ENCODE measurements at regions not wholly inside any gene's neighbourhood (a gene's known extent, or its start where the extent isn't known, plus 50 kb on each side); places are given as distances from the start of the nearest gene placed in this dataset.
"Not testable (repeated sequence)": the region's sequence is repeated elsewhere in the genome, so short reads cannot be mapped to it uniquely, and the experiment has no call there.

DNA sequence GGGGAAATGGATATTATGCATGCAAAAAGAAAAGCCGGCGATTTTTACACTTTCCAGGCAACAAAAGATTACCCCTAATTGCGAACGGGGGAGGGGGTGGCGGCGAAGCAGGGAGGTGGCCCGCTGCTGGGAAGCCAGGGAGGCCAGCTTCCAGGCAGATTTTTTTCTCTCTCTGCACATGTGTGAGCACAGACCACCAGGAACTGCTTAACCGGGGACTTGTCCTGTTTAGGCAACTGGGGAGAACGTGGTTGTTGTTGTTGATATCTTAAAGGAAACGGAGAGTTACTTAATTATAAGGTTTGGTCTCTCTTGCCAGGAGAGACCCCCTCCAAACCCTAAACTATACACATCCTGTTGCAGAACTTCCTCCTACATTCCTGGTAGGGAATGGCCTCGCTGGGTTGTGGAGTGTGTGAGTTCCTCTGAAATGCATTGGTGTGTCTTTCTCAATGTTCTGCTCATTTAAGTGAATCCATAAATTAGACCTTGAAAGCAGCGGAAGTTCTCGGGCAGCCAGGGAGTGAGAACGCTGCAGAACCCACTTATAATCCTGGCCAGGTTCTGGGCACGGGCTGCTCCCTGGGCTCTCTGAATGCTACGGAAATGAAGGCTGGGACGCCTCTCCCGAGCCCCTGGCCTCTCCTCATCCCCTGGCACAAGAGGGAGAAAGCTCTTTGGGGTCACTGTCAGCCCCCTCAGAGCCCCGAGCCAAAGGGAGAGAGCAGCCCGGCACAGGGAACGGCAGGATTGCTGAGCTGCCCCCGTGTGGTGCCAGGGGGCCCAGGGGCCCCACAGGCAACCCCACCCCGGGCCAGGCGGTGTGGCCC lies 250.0 kb downstream of the FOXD2 start:
- DNase-seq (ENCODE audit: low read depth, low spot score), result no peak
- H3K4me3 ChIP-seq (ENCODE audit: low read length), result no peak overlapping the region

GRCh38 chr1:47688461-47689296 lies 250.8 kb downstream of the FOXD2 start:
- DNase-seq (ENCODE audit: low read depth, low spot score), result no peak
- H3K4me3 ChIP-seq (ENCODE audit: low read length), result no peak overlapping the region

- no peak overlapping the region for H3K4me3 ChIP-seq (ENCODE audit: low read length)
- DNase-seq (ENCODE audit: low read depth, low spot score), result no peak
Measured at GRCh38 chr1:47689894-47690293, 252.1 kb downstream of the FOXD2 start.

DNA sequence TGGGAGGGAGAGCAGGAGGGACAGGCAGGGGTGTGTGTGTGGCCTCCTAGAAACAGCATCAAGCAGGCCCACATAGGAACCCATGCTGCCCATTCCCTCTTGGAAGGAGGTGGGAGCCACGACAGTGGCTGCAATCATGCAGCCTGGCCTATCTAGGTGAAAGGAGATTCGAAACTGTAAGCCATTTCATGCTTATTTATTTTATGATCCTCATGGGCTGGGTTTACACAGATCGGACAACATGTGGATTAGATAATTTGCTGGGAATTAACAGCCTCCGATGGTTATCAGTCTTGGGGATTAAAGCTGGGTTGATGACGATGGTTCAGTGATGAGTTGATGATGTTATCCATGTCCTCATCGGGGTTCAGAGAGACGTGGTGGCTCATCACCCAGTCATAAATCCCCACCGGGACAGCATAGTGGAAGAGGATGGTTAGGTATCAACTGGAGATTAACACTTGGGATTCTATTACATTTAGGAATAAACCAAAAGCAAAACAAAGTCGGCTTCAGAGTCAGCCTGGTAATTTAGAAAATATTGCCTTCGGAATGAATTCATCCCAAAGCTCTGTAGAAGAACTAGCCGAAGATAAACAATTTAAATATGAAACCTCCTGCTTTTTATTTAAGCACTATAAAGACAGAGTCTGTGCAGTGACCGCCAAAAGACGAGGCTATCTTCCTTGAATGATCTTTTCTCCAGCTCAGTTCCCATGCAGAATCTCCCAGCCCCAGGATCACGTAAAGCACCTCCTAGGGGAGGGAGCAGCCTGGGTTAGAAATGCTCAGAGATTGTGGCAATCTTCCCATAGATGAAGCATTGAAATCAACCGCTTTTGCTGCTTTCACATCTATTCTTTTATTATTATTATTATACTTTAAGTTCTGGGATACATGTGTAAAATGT lies 252.8 kb downstream of the FOXD2 start:
- no peak overlapping the region for H3K4me3 ChIP-seq (ENCODE audit: low read length)

GRCh38 chr1:47691293-47691692 lies 253.4 kb downstream of the FOXD2 start:
- H3K4me3 ChIP-seq (ENCODE audit: low read length); DNase-seq (ENCODE audit: low read depth, low spot score): not testable (repeated sequence)

More for the DNA sequence above, 252.8 kb downstream of the FOXD2 start:
- no peak for DNase-seq (ENCODE audit: low read depth, low spot score)

GRCh38 chr1:47692196-47692595 lies 254.4 kb downstream of the FOXD2 start:
- DNase-seq (ENCODE audit: low read depth, low spot score), result no peak
- H3K4me3 ChIP-seq (ENCODE audit: low read length), result no peak overlapping the region

- DNase-seq (ENCODE audit: low read depth, low spot score), result no peak
- no peak overlapping the region for H3K4me3 ChIP-seq (ENCODE audit: low read length)
Measured at GRCh38 chr1:47693115-47693514, 255.3 kb downstream of the FOXD2 start.

DNA sequence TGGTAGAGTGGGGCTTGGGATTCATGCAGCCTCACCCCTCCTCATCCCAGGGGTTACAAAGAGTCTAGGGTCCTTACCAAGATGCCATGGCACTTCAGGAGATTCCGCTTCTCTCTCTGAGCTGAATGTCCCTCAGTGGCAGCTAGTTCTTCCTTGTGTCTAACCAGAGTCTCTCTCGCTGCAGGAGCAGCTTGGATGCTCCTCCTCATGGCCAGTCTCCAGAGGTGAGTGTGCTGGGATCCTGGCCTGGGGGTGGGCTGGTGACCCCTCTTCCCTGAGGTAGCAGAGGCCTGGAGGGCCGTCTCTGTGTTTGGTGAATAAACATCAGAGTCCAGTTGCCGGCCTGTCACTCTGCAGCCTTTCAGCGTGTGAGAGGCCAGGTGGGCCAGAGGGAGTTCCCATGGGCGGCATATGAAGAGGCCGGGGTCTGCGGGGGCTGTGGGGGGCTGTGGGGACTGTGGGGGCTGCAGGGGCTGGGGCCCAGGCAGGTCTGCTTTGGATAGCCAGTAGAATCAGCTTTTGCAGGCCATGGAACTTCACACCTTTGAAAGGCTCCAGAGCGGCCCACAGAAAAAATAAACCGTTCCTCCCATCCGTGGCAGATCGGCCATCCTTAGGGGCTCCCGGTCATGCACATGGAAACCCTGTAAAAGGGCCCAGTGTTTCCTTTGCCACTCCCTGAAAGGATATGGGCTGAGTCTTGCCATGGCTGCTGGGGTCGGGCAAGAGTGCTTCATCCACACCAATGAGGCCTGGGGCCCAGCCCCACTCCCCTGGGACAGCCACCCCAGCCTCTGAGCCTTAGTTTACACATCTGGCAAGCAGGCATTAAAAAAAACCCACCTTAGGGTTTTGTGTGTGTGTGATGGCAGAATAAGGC lies 256.4 kb downstream of the FOXD2 start:
- DNase-seq (ENCODE audit: low read depth, low spot score), result no peak
- H3K4me3 ChIP-seq (ENCODE audit: low read length), result no peak overlapping the region

GRCh38 chr1:47696404-47696736 lies 258.5 kb downstream of the FOXD2 start:
- no peak overlapping the region for H3K4me3 ChIP-seq (ENCODE audit: low read length)
- no peak for DNase-seq (ENCODE audit: low read depth, low spot score)

- no peak for DNase-seq (ENCODE audit: low read depth, low spot score)
- no peak overlapping the region for H3K4me3 ChIP-seq (ENCODE audit: low read length)
Measured at GRCh38 chr1:47696737-47697441, 259.0 kb downstream of the FOXD2 start.

GRCh38 chr1:47697616-47698335 lies 259.9 kb downstream of the FOXD2 start:
- no peak for DNase-seq (ENCODE audit: low read depth, low spot score)
- no peak overlapping the region for H3K4me3 ChIP-seq (ENCODE audit: low read length)

- no peak overlapping the region for H3K4me3 ChIP-seq (ENCODE audit: low read length)
- no peak for DNase-seq (ENCODE audit: low read depth, low spot score)
Measured at GRCh38 chr1:47699492-47700235, 261.8 kb downstream of the FOXD2 start.

DNA sequence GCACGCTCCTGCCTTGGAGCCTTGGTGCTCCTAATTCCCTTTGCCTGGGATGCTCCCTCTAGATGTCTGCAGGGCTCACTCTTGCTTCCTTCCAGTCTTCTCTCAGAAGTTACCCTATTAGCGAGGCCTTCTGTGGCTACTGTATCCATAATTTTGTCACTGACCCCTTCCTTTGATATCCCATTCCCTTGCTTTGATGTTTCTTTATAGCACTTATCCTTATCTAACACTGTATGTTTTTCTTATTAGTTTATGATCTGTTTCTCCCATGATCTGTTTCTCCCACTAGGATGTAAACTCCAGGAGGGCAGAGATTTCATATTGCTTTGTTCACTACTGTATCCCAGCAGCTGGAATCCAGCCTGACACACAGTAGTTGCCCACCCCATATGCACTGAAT lies 263.4 kb downstream of the FOXD2 start:
- no peak overlapping the region for H3K4me3 ChIP-seq (ENCODE audit: low read length)
- DNase-seq (ENCODE audit: low read depth, low spot score), result no peak

GRCh38 chr1:47701741-47702515 lies 264.1 kb downstream of the FOXD2 start:
- no peak for DNase-seq (ENCODE audit: low read depth, low spot score)
- no peak overlapping the region for H3K4me3 ChIP-seq (ENCODE audit: low read length)

GRCh38 chr1:47703156-47703825 lies 265.4 kb downstream of the FOXD2 start:
- DNase-seq (ENCODE audit: low read depth, low spot score), result no peak
- H3K4me3 ChIP-seq (ENCODE audit: low read length), result no peak overlapping the region
